B cell (primary cell): ENCODE measurements at regions not wholly inside any gene's neighbourhood (a gene's known extent, or its start where the extent isn't known, plus 50 kb on each side); places are given as distances from the start of the nearest gene placed in this dataset.

Experiments
- ATAC-seq: fragments of 200-7000 bp; cut with Tn5 transposase; one replicate; pipeline ENCODE4 v1.10.0; 2021; ENCODE audit warnings: low read depth, mild to moderate bottlenecking, moderate number of reproducible peaks, moderate library complexity
- CTCF ChIA-PET: fragments of 350-600 bp; sonication (Branson Sonifier 250); formaldehyde crosslinking; loops from one replicate; lab custom pipeline; 2021; ENCODE audit warnings: antibody characterized with exemption, inconsistent platforms; lab: Charles Lee
- POLR2A ChIA-PET: fragments of 350-600 bp; sonication (Branson Sonifier 250); formaldehyde crosslinking; loops from one replicate; lab custom pipeline; 2021; ENCODE audit warnings: antibody characterized with exemption; lab: Charles Lee
- DNase-seq: peaks from one replicate; pipeline ENCODE4 v3.0.0; 2013
- H2AFZ ChIP-seq: 2 replicates; pipeline ENCODE4 v1.6.1; 2012; ENCODE audit warnings: mild to moderate bottlenecking, low read depth, low read length; ENCODE audit not compliant: insufficient read depth, poor library complexity, severe bottlenecking
- H3K27ac ChIP-seq, 2 donors: 1 replicate in 1 of 2; 2 replicates in 1 of 2; pipeline ENCODE4 v1.5.1; 2012 to 2013; ENCODE audit warnings: low read length in 2 of 2, mild to moderate bottlenecking in 2 of 2, moderate library complexity in 1 of 2
- H3K27me3 ChIP-seq, 4 experiments: fragments of 200-600 bp in 1 of 4; sonication (generic) in 1 of 4; replicated peaks in 1 of 4; 1 replicate in 2 of 4; 2 replicates in 2 of 4; pipeline versions ENCODE4 v1.6.1 to v1.7.0; 2013 to 2016; ENCODE audit warnings: low read length in 3 of 4, mild to moderate bottlenecking in 2 of 4, mixed read lengths in 1 of 4, moderate library complexity in 1 of 4; ENCODE audit not compliant: insufficient read depth in 4 of 4, control insufficient read depth in 3 of 4; ENCODE audit errors: control extremely low read depth in 1 of 4
- H3K36me3 ChIP-seq, 2 experiments: replicated peaks in 1 of 2; 1 replicate in 1 of 2; 2 replicates in 1 of 2; pipeline versions ENCODE4 v1.6.1 to v1.7.1; 2013; ENCODE audit warnings: low read length in 1 of 2; ENCODE audit not compliant: insufficient read depth in 2 of 2, control insufficient read depth in 1 of 2; ENCODE audit errors: control extremely low read depth in 1 of 2, extremely low read depth in 1 of 2
- H3K4me1 ChIP-seq, 2 donors: fragments of 200-600 bp in 1 of 2; sonication (generic) in 1 of 2; 1 replicate in 1 of 2; 2 replicates in 1 of 2; pipeline versions ENCODE4 v1.5.1 to v1.6.1; 2013 to 2017; ENCODE audit warnings: low read length in 2 of 2; ENCODE audit not compliant: control insufficient read depth in 2 of 2, insufficient read depth in 2 of 2
- H3K4me2 ChIP-seq: replicated peaks from 2 replicates; pipeline ENCODE3; 2012; ENCODE audit warnings: mild to moderate bottlenecking, low read depth, low read length; ENCODE audit not compliant: poor library complexity, severe bottlenecking
- H3K4me3 ChIP-seq, 5 experiments: fragments of 200-600 bp in 1 of 5; sonication (generic) in 1 of 5; 1 replicate in 3 of 5; 2 replicates in 2 of 5; pipeline versions ENCODE4 v1.5.1 to v1.7.0; 2011 to 2016; ENCODE audit warnings: low read length in 4 of 5, mild to moderate bottlenecking in 4 of 5, low read depth in 2 of 5, control low read depth in 1 of 5, moderate library complexity in 1 of 5; ENCODE audit not compliant: insufficient read depth in 1 of 5; ENCODE audit errors: control extremely low read depth in 1 of 5, extremely low read depth in 1 of 5
- H3K79me2 ChIP-seq: fragments of 200-600 bp; sonication (generic); one replicate; pipeline ENCODE4 v1.6.0; 2016; ENCODE audit warnings: low read length; ENCODE audit not compliant: control insufficient read depth, insufficient read depth
- H3K9ac ChIP-seq: fragments of 200-600 bp; sonication (generic); 2 replicates; pipeline ENCODE4 v1.6.1; 2017; ENCODE audit warnings: mild to moderate bottlenecking, low read length, moderate library complexity
- H3K9me3 ChIP-seq, 3 donors: one replicate each; pipeline versions ENCODE4 v1.6.1 to v1.7.1; 2013; ENCODE audit warnings: low read length in 2 of 3; ENCODE audit not compliant: control insufficient read depth in 2 of 3, insufficient read depth in 1 of 3; ENCODE audit errors: control extremely low read depth in 1 of 3
- H4K20me1 ChIP-seq: 2 replicates; pipeline ENCODE4 v1.6.0; 2012; ENCODE audit warnings: mild to moderate bottlenecking, low read length; ENCODE audit not compliant: insufficient read depth, control insufficient read depth, poor library complexity, severe bottlenecking
- H3K27ac Mint-ChIP-seq: one replicate; pipeline ENCODE4 v1.8.0; 2021; ENCODE audit warnings: mixed read lengths
- H3K27me3 Mint-ChIP-seq: one replicate; pipeline ENCODE4 v1.8.0; 2021; ENCODE audit warnings: mixed read lengths
- H3K4me1 Mint-ChIP-seq: one replicate; pipeline ENCODE4 v1.8.0; 2021; ENCODE audit warnings: mixed read lengths
- H3K4me3 Mint-ChIP-seq: one replicate; pipeline ENCODE4 v1.8.0; 2021; ENCODE audit warnings: mixed read lengths
- H3K9me3 Mint-ChIP-seq: one replicate; pipeline ENCODE4 v1.8.0; 2022; ENCODE audit warnings: mixed read lengths; ENCODE audit not compliant: insufficient read depth
- EZH2 ChIP-seq: IDR thresholded peaks from 2 replicates; pipeline ENCODE4 v1.6.1; 2012; ENCODE audit warnings: borderline replicate concordance, low read depth, mild to moderate bottlenecking, moderate library complexity, low read length; ENCODE audit not compliant: insufficient read depth, poor library complexity, severe bottlenecking
- WGBS: methylation state at CpG from one replicate; pipeline ENCODE4 v1.1.5; 2013; ENCODE audit warnings: missing lambda C conversion rate; ENCODE audit not compliant: insufficient coverage; 5-methylcytosine and 5-hydroxymethylcytosine counted together
- intact Hi-C: fragments of 100-400 bp; cut with micrococcal nuclease; formaldehyde crosslinking; loops from one replicate; pipeline ENCODE4 v1.10.0; 2022
- TF ChIP-seq, protein P1 (sequence below): fragments of 200-600 bp; IDR thresholded peaks from one replicate; pipeline ENCODE4 v1.8.0; 2022; ENCODE audit warnings: antibody characterized with exemption, mild to moderate bottlenecking

DNA sequence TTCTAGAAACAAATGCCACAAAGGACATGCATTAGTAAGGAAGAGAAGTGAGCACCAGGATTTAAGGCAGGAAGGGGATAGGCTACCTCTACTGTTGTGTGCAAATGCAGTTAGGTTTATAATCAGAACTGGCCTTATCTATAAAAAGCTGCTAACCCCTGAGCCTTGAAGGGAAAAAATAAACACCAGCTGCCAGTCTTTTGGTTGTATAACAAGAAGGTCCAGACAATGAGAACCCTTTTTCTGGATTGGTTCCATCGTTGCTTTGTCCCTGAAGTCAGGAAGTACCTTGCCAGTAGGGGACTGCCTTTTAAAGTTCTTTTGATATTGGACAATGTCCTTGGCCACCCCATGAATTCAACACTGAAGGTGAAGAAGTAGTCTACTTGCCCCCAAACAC is 126.7 kb upstream of the OTUD4 start:
- Mint-ChIP-seq H3K4me3 (no peak overlapping the region), H3K27ac (no peak overlapping the region), H3K4me1 (no peaks in the 10 kb centered on the region), H3K9me3 (no peaks in the 10 kb centered on the region), H3K27me3 (peaks cover 15% of the 10 kb centered on the region)
- H3K4me1 ChIP-seq, result no peaks in the 10 kb centered on the region
- H4K20me1 ChIP-seq, result no peaks in the 10 kb centered on the region
- DNase-seq (no peak), ATAC-seq (no peak)
- no peak for TF ChIP-seq EZH2
- TF ChIP-seq, protein P1, sequence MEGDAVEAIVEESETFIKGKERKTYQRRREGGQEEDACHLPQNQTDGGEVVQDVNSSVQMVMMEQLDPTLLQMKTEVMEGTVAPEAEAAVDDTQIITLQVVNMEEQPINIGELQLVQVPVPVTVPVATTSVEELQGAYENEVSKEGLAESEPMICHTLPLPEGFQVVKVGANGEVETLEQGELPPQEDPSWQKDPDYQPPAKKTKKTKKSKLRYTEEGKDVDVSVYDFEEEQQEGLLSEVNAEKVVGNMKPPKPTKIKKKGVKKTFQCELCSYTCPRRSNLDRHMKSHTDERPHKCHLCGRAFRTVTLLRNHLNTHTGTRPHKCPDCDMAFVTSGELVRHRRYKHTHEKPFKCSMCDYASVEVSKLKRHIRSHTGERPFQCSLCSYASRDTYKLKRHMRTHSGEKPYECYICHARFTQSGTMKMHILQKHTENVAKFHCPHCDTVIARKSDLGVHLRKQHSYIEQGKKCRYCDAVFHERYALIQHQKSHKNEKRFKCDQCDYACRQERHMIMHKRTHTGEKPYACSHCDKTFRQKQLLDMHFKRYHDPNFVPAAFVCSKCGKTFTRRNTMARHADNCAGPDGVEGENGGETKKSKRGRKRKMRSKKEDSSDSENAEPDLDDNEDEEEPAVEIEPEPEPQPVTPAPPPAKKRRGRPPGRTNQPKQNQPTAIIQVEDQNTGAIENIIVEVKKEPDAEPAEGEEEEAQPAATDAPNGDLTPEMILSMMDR, result no peak
- no peak overlapping the region for H3K9ac ChIP-seq
- WGBS, result no CpG with 5 or more reads among the region's 1 CpG
- H3K4me3 ChIP-seq, result no peak overlapping the region
- CTCF ChIA-PET, result no interaction called here
- no peak overlapping the region for H3K4me2 ChIP-seq
- H3K9me3 ChIP-seq, result no peaks in the 10 kb centered on the region
- no peak overlapping the region for H3K27ac ChIP-seq
- H3K27me3 ChIP-seq, result peaks cover 0 to 3% (median 2%) of the 10 kb centered on the region in 4 experiments
- intact Hi-C loops, result no loop called here
- H2AFZ ChIP-seq, result no peak overlapping the region
- no peaks in the 10 kb centered on the region for H3K36me3 ChIP-seq
- H3K79me2 ChIP-seq, result no peaks in the 10 kb centered on the region
- POLR2A ChIA-PET, result no interaction called here

DNA sequence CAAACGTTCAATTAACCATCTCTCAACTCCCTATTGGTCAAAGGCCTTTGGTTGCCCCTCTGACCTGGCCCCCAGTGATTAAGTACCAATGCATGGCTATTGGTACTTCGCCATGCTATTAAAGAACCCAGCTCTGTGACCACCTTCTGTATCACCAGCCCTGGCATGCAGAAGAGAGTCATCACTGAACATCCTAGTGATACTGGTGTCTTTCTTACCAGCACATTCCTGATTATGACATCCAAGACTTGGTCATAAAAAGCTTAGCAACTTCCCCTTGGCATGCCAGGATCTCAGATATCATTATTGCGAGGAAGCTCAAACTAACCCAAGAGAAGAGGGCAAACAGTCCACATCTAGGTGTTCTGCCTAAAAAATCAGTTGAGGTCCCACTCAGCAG is 122.3 kb upstream of the OTUD4 start:
- Histone ChIP-seq H3K4me2 (no peak overlapping the region), H4K20me1 (no peaks in the 10 kb centered on the region), H2AFZ (no peak overlapping the region), H3K79me2 (no peaks in the 10 kb centered on the region), H3K27me3 (peaks cover 0 to 3% (median 2%) of the 10 kb centered on the region in 4 experiments), H3K4me3 (no peak overlapping the region), H3K4me1 (no peaks in the 10 kb centered on the region), H3K9me3 (no peaks in the 10 kb centered on the region), H3K36me3 (no peaks in the 10 kb centered on the region), H3K27ac (no peak overlapping the region), H3K9ac (no peak overlapping the region)
- peaks cover 17% of the 10 kb centered on the region for H3K27me3 Mint-ChIP-seq
- ChIA-PET CTCF (no interaction called here), POLR2A (no interaction called here)
- H3K27ac Mint-ChIP-seq, result no peak overlapping the region
- no peaks in the 10 kb centered on the region for H3K4me1 Mint-ChIP-seq
- no peak for TF ChIP-seq EZH2
- TF ChIP-seq, protein P1, result no peak
- DNase-seq (no peak), ATAC-seq (no peak)
- intact Hi-C loops, result no loop called here
- H3K4me3 Mint-ChIP-seq, result no peak overlapping the region
- 84% methylated on average over 3 of the region's 3 CpGs for WGBS
- H3K9me3 Mint-ChIP-seq, result no peaks in the 10 kb centered on the region
